ENCODE measurements at regions not wholly inside any gene's neighbourhood (a gene's known extent, or its start where the extent isn't known, plus 50 kb on each side); places are given as distances from the start of the nearest gene placed in this dataset.

DNA sequence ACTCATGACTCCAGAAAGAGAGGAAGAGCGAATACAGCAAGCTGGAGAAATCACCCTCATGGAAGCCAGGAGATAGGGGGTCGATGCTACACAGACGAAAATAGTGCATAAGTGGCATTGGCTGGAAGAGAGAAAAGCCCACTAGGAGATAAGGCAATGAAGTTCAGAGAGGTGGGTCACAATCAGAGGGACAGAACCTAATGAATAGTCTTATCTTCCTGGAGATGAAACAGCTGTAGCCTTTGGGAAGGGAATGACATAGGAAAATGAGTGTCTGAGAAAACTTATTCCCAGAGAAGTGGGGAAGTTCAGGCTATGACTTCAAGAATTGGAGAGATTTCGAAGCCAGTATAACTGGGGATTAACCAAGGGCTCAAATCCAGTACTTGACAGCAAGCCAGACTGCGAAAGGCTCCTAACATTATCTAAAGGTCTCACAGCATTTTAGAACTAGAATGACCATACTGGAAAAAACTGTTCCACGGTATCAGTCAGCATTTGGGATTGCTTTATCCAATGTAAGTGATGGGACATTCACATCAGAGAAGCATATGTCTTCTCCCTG is 211.1 kb downstream of the ZNF365 start:
- Histone ChIP-seq H3K27ac (ENCODE audit: insufficient read depth, low read depth, low read length) (no peak overlapping the region), H3K36me3 (ENCODE audit: control insufficient read depth in 2 of 2, extremely low read depth in 1 of 2, insufficient read depth in 2 of 2, low read length in 2 of 2) (no peaks in the 10 kb centered on the region), H3K9ac (replicated peaks; ENCODE audit: extremely low read depth, insufficient read depth, low read length) (no peak overlapping the region), H3K4me1 (ENCODE audit: control insufficient read depth, extremely low read depth, insufficient read depth, low read length) (peaks cover 8% of the 10 kb centered on the region), H4K20me1 (replicated peaks; ENCODE audit: control insufficient read depth, extremely low read depth, insufficient read depth, low read length) (no peaks in the 10 kb centered on the region), H3K9me3 (replicated peaks; ENCODE audit: control insufficient read depth, insufficient read depth, low read length) (no peaks in the 10 kb centered on the region), H2AFZ (ENCODE audit: low read depth, low read length) (no peak overlapping the region), H3K4me2 (ENCODE audit: insufficient read depth, low read length) (no peak overlapping the region), H3K27me3 (ENCODE audit: control insufficient read depth in 2 of 2, insufficient read depth in 2 of 2, low read length in 2 of 2) (peaks cover 0 to 2% of the 10 kb centered on the region in 2 experiments), H3K4me3 (replicated peaks in 1 of 3; ENCODE audit: insufficient read depth in 1 of 3, low read depth in 1 of 3, low read length in 3 of 3) (no peak overlapping the region), H3K79me2 (ENCODE audit: control insufficient read depth, insufficient read depth, low read length) (no peaks in the 10 kb centered on the region), H3K9me1 (replicated peaks; ENCODE audit: control insufficient read depth, extremely low read depth, insufficient read depth, low read length) (no peaks in the 10 kb centered on the region)
- dilution Hi-C loops (cut with MboI; ENCODE audit: extremely low pct_ligation_motif_present, low sequenced_read_pairs): no loop called here
- FAIRE-seq (no peak), DNase-seq (ENCODE audit: low read depth, low spot score) (no peak)
- ChIA-PET CTCF (interaction anchor here (1.6 kb wide), 2 partner anchors 9 to 19 kb away, joined by 3 to 5 read pairs; no protein-coding TSS in a partner anchor), POLR2A (no interaction called here)
- no peak for TF ChIP-seq MYC (IDR thresholded peaks at IDR 0.05; ENCODE audit: low read depth, low read length)
- no peak for TF ChIP-seq JUN (IDR thresholded peaks at IDR 0.05; ENCODE audit: borderline replicate concordance, insufficient read depth, insufficient read length, low read depth)
- no TSS peak for BruUV-seq (replicated peaks)
- intact Hi-C loops (cut with micrococcal nuclease): no loop called here

DNA sequence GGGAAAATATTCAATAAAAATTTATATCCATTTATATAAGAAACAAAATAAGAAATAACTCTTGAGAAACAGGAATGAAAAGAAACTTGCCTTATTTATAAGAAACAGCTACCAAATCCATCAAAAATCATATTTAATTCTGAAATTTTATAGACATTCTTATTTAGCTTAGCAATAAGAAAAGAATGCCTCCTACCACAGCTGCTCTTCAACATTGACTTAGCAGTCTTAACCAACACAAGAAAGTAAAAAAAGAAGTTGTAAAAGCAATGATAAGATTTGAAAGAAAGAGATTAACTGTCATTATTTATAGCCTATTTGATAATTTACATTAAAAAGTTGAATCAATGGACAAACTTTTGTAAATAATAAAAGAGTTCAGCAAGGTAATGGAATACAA is 212.8 kb downstream of the ZNF365 start:
- POLR2A ChIA-PET: no interaction called here
- CTCF ChIA-PET: no interaction called here
- Histone ChIP-seq H3K4me3 (replicated peaks in 1 of 3; ENCODE audit: insufficient read depth in 1 of 3, low read depth in 1 of 3, low read length in 3 of 3) (no peak overlapping the region), H3K9ac (replicated peaks; ENCODE audit: extremely low read depth, insufficient read depth, low read length) (no peak overlapping the region), H3K4me2 (ENCODE audit: insufficient read depth, low read length) (no peak overlapping the region), H3K27ac (ENCODE audit: insufficient read depth, low read depth, low read length) (no peak overlapping the region), H3K36me3 (ENCODE audit: control insufficient read depth in 2 of 2, extremely low read depth in 1 of 2, insufficient read depth in 2 of 2, low read length in 2 of 2) (no peaks in the 10 kb centered on the region), H3K27me3 (ENCODE audit: control insufficient read depth in 2 of 2, insufficient read depth in 2 of 2, low read length in 2 of 2) (no peaks in the 10 kb centered on the region), H3K9me1 (replicated peaks; ENCODE audit: control insufficient read depth, extremely low read depth, insufficient read depth, low read length) (no peaks in the 10 kb centered on the region), H3K79me2 (ENCODE audit: control insufficient read depth, insufficient read depth, low read length) (no peaks in the 10 kb centered on the region), H4K20me1 (replicated peaks; ENCODE audit: control insufficient read depth, extremely low read depth, insufficient read depth, low read length) (no peaks in the 10 kb centered on the region), H3K4me1 (ENCODE audit: control insufficient read depth, extremely low read depth, insufficient read depth, low read length) (peaks cover 11% of the 10 kb centered on the region), H3K9me3 (replicated peaks; ENCODE audit: control insufficient read depth, insufficient read depth, low read length) (no peaks in the 10 kb centered on the region), H2AFZ (ENCODE audit: low read depth, low read length) (no peak overlapping the region)
- TF ChIP-seq GATA2 (IDR thresholded peaks at IDR 0.05; ENCODE audit: insufficient read depth, insufficient read length, low read depth, low read length) (no peak), MYC (IDR thresholded peaks at IDR 0.05; ENCODE audit: low read depth, low read length) (no peak), POLR2A (IDR thresholded peaks at IDR 0.05; ENCODE audit: low read depth, low read length) (no peak), FOS (IDR thresholded peaks at IDR 0.05; ENCODE audit: borderline replicate concordance, insufficient read depth, low read length) (no peak), POLR2AphosphoS5 (IDR thresholded peaks at IDR 0.05; ENCODE audit: insufficient read depth, low read depth, low read length) (no peak), JUN (IDR thresholded peaks at IDR 0.05; ENCODE audit: borderline replicate concordance, insufficient read depth, insufficient read length, low read depth) (no peak), EZH2 (IDR thresholded peaks at IDR 0.05; ENCODE audit: borderline replicate concordance, low read depth, low read length, severe bottlenecking) (no peak)
- TF ChIP-seq, protein P1, sequence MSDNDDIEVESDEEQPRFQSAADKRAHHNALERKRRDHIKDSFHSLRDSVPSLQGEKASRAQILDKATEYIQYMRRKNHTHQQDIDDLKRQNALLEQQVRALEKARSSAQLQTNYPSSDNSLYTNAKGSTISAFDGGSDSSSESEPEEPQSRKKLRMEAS (IDR thresholded peaks at IDR 0.05; ENCODE audit: insufficient read depth, insufficient read length): no peak
- TF ChIP-seq, protein P2, sequence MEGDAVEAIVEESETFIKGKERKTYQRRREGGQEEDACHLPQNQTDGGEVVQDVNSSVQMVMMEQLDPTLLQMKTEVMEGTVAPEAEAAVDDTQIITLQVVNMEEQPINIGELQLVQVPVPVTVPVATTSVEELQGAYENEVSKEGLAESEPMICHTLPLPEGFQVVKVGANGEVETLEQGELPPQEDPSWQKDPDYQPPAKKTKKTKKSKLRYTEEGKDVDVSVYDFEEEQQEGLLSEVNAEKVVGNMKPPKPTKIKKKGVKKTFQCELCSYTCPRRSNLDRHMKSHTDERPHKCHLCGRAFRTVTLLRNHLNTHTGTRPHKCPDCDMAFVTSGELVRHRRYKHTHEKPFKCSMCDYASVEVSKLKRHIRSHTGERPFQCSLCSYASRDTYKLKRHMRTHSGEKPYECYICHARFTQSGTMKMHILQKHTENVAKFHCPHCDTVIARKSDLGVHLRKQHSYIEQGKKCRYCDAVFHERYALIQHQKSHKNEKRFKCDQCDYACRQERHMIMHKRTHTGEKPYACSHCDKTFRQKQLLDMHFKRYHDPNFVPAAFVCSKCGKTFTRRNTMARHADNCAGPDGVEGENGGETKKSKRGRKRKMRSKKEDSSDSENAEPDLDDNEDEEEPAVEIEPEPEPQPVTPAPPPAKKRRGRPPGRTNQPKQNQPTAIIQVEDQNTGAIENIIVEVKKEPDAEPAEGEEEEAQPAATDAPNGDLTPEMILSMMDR (IDR thresholded peaks at IDR 0.05; ENCODE audit: extremely low read depth in 1 of 2, insufficient read depth in 1 of 2, low read depth in 1 of 2, low read length in 2 of 2): no peak
- FAIRE-seq (no peak), DNase-seq (ENCODE audit: low read depth, low spot score) (no peak)
- no TSS peak for BruUV-seq (replicated peaks)
- dilution Hi-C loops (cut with MboI; ENCODE audit: extremely low pct_ligation_motif_present, low sequenced_read_pairs): no loop called here
- intact Hi-C loops (cut with micrococcal nuclease): no loop called here
